AG04449 (cell line): ENCODE measurements at regions not wholly inside any gene's neighbourhood (a gene's known extent, or its start where the extent isn't known, plus 50 kb on each side); places are given as distances from the start of the nearest gene placed in this dataset.
A peak's percentile ranks its signal among the peaks of the same experiment; 100 is the strongest.

ENCODE experiments used
- CTCF ChIA-PET: fragments of 350-600 bp; formaldehyde crosslinking; extraction: SDS; loops from one replicate; lab custom pipeline; 2021; ENCODE audit warnings: antibody characterized with exemption; lab: Yijun Ruan, JAX
- POLR2A ChIA-PET: fragments of 400-600, 350-600 bp; formaldehyde crosslinking; extraction: SDS; loops from one replicate; lab custom pipeline; 2020; ENCODE audit warnings: antibody characterized with exemption, inconsistent platforms; lab: Yijun Ruan, JAX
- DNase-seq: peaks from one replicate; pipeline ENCODE4 v3.0.0-alpha.2; 2010; ENCODE audit warnings: low read depth, low spot score
- H3K4me3 ChIP-seq: 2 replicates; pipeline ENCODE4 v1.5.1; 2011; ENCODE audit warnings: low read depth, mild to moderate bottlenecking, control low read depth, low read length
- TF ChIP-seq, protein P1 (sequence below): IDR thresholded peaks from one replicate; pipeline ENCODE4 v1.5.1; 2011; ENCODE audit warnings: mild to moderate bottlenecking, moderate library complexity, low read length, control low read depth, inconsistent platforms; ENCODE audit not compliant: insufficient read depth; ENCODE audit errors: missing control alignments

DNA sequence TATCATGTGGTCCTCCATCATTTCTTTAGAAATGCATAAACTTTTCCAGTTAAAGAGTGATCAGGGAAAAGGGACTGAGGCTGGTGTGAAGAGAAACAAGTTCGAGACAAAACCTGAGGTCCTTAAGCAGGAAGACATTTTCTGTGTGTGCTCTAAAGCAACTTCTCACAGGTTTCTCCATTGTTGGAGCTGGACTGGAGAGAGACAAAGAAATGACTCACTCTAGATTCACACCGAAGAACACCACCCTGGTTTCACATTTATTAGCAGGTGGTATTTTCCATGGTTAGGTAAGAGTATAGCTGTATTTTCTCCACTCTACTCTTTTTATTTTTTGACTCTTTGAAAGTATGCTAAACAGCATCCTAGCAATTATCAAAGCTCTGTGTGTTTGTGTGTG, 736.4 kb downstream of the KCNA4 start:
- H3K4me3 ChIP-seq: no peak overlapping the region
- TF ChIP-seq, protein P1, sequence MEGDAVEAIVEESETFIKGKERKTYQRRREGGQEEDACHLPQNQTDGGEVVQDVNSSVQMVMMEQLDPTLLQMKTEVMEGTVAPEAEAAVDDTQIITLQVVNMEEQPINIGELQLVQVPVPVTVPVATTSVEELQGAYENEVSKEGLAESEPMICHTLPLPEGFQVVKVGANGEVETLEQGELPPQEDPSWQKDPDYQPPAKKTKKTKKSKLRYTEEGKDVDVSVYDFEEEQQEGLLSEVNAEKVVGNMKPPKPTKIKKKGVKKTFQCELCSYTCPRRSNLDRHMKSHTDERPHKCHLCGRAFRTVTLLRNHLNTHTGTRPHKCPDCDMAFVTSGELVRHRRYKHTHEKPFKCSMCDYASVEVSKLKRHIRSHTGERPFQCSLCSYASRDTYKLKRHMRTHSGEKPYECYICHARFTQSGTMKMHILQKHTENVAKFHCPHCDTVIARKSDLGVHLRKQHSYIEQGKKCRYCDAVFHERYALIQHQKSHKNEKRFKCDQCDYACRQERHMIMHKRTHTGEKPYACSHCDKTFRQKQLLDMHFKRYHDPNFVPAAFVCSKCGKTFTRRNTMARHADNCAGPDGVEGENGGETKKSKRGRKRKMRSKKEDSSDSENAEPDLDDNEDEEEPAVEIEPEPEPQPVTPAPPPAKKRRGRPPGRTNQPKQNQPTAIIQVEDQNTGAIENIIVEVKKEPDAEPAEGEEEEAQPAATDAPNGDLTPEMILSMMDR: no peak
- POLR2A ChIA-PET: no interaction called here
- no peak for DNase-seq
- CTCF ChIA-PET: interaction anchor here (1.1 to 2.4 kb wide), 3 partner anchors 8 to 48 kb away, joined by 4 to 8 read pairs (median 6); no protein-coding TSS in a partner anchor

GRCh38 chr11:29279716-29280115, 737.1 kb downstream of the KCNA4 start:
- POLR2A ChIA-PET: no interaction called here
- TF ChIP-seq, protein P1: no peak
- no peak overlapping the region for H3K4me3 ChIP-seq
- no peak for DNase-seq
- CTCF ChIA-PET: interaction anchor here (2.4 kb wide), 1 partner anchor 49 kb away, joined by 8 read pairs; no protein-coding TSS in a partner anchor

GRCh38 chr11:29272019-29272654, 744.7 kb downstream of the KCNA4 start:
- no peak for DNase-seq
- ChIA-PET CTCF (interaction anchor here (0.8 to 5.7 kb wide), 8 partner anchors 9 to 86 kb away, joined by 3 to 31 read pairs (median 5); no protein-coding TSS in a partner anchor), POLR2A (no interaction called here)
- no peak overlapping the region for H3K4me3 ChIP-seq
- TF ChIP-seq, protein P1: peak; percentile 32

GRCh38 chr11:29271616-29272015, 745.2 kb downstream of the KCNA4 start:
- CTCF ChIA-PET: interaction anchor here (0.8 to 5.7 kb wide), 7 partner anchors 10 to 86 kb away, joined by 3 to 31 read pairs (median 5); no protein-coding TSS in a partner anchor
- no peak overlapping the region for H3K4me3 ChIP-seq
- TF ChIP-seq, protein P1: no peak
- POLR2A ChIA-PET: no interaction called here
- DNase-seq: no peak

DNA sequence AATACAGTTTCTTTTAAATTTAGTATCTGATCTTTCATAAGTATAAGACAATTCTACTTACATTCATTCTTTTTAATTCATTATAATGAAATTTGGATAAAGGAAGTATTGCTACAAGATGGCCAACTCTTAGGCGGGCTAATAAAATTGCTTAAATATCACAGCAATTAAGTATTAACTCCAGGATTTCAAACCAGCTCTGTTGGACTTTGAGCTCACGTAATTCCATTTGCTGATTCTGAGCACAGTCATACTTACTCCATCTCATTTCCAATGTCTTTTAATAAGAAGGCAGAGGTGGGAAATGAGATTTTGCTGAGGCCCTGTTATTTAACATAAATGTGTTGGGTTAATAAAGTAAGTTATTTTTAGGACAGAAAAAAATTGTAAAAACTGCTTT, 748.1 kb downstream of the KCNA4 start:
- ChIA-PET CTCF (interaction anchor here (0.6 kb wide), 1 partner anchor 11 kb away, joined by 3 read pairs; no protein-coding TSS in a partner anchor), POLR2A (no interaction called here)
- DNase-seq: no peak
- TF ChIP-seq, protein P1: no peak
- H3K4me3 ChIP-seq: no peak overlapping the region

- DNase-seq: no peak
- TF ChIP-seq, protein P1: no peak
- POLR2A ChIA-PET: no interaction called here
- CTCF ChIA-PET: interaction anchor here (1.6 kb wide), 1 partner anchor 10 kb away, joined by 5 read pairs; no protein-coding TSS in a partner anchor
- H3K4me3 ChIP-seq: no peak overlapping the region
Measured at GRCh38 chr11:29265792-29266191, 751.0 kb downstream of the KCNA4 start.
